ENCODE measurements at regions not wholly inside any gene's neighbourhood (a gene's known extent, or its start where the extent isn't known, plus 50 kb on each side); places are given as distances from the start of the nearest gene placed in this dataset.

DNA sequence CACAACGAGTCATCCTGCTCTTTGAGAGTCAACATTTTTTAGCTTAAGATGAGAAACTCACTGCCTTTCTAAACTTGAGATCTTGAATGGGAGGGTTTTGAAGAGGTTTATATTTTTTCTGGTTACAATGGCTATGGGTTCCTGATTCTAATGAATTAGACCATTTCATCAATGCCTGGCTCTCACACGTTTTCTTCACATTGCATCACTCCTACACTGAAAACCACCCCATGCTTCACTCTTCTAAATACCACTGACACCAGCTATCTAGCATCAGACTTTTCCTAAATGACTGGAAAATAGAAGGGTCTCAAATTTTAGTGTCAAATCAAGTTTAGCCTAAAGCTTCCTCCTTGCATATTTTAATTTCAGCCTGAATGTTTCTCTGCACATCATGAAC, 606.1 kb upstream of the USP24 start:
- peaks cover 12% of the 10 kb centered on the region for H3K27me3 ChIP-seq (ENCODE audit: insufficient read depth, low read length, poor library complexity, severe bottlenecking)
- H2AFZ ChIP-seq (ENCODE audit: low read length): no peak overlapping the region
- no peaks in the 10 kb centered on the region for H4K20me1 ChIP-seq (ENCODE audit: insufficient read depth, low read length, poor library complexity, severe bottlenecking)
- H3K36me3 ChIP-seq (ENCODE audit: insufficient read depth, low read length): no peaks in the 10 kb centered on the region
- H3K4me1 ChIP-seq (ENCODE audit: insufficient read depth, low read length, poor library complexity, severe bottlenecking): no peaks in the 10 kb centered on the region
- H3K4me3 ChIP-seq (ENCODE audit: low read length, poor library complexity, severe bottlenecking): no peak overlapping the region
- H3K9ac ChIP-seq (ENCODE audit: low read depth, low read length, poor library complexity, severe bottlenecking): no peak overlapping the region
- H3K79me2 ChIP-seq (ENCODE audit: insufficient read depth, low read length): no peaks in the 10 kb centered on the region
- TF ChIP-seq EZH2phosphoT487 (IDR thresholded peaks at IDR 0.05; ENCODE audit: borderline replicate concordance): no peak
- TF ChIP-seq, protein P1, sequence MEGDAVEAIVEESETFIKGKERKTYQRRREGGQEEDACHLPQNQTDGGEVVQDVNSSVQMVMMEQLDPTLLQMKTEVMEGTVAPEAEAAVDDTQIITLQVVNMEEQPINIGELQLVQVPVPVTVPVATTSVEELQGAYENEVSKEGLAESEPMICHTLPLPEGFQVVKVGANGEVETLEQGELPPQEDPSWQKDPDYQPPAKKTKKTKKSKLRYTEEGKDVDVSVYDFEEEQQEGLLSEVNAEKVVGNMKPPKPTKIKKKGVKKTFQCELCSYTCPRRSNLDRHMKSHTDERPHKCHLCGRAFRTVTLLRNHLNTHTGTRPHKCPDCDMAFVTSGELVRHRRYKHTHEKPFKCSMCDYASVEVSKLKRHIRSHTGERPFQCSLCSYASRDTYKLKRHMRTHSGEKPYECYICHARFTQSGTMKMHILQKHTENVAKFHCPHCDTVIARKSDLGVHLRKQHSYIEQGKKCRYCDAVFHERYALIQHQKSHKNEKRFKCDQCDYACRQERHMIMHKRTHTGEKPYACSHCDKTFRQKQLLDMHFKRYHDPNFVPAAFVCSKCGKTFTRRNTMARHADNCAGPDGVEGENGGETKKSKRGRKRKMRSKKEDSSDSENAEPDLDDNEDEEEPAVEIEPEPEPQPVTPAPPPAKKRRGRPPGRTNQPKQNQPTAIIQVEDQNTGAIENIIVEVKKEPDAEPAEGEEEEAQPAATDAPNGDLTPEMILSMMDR (conservative IDR thresholded peaks at IDR 0.05; ENCODE audit: low read length): no peak
- H3K4me2 ChIP-seq (ENCODE audit: low read depth, low read length, poor library complexity, severe bottlenecking): no peak overlapping the region
- no peaks in the 10 kb centered on the region for H3F3A ChIP-seq (ENCODE audit: low read depth)
- no peaks in the 10 kb centered on the region for H3K9me3 ChIP-seq (ENCODE audit: insufficient read depth, low read depth, low read length)
- no peaks in the 10 kb centered on the region for H3K9me2 ChIP-seq (replicated peaks; ENCODE audit: low read depth, low read length)

DNA sequence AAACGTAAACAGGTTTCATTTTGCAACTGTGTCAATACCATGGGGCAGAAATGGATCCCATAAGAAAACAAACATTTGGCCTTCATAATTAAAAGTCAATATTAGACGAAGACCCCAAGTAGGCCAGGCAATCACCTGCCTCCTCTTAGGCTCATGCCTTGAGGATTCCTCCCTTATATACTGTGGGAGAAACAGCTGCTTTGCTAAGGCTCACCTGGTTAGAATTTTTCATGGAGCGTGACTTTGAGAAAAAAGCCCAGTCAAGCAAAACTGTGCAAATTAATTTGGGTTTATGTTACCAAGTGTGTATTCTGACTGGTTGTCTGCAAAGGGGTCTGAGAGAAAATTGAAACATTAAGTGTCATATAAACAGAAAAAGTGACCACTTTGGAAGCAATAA, 605.3 kb upstream of the USP24 start:
- H3K9me3 ChIP-seq (ENCODE audit: insufficient read depth, low read depth, low read length): no peaks in the 10 kb centered on the region
- no peak overlapping the region for H3K9ac ChIP-seq (ENCODE audit: low read depth, low read length, poor library complexity, severe bottlenecking)
- no peaks in the 10 kb centered on the region for H3K4me1 ChIP-seq (ENCODE audit: insufficient read depth, low read length, poor library complexity, severe bottlenecking)
- H3K27me3 ChIP-seq (ENCODE audit: insufficient read depth, low read length, poor library complexity, severe bottlenecking): peaks cover 12% of the 10 kb centered on the region
- H3K36me3 ChIP-seq (ENCODE audit: insufficient read depth, low read length): no peaks in the 10 kb centered on the region
- H3F3A ChIP-seq (ENCODE audit: low read depth): no peaks in the 10 kb centered on the region
- TF ChIP-seq EZH2phosphoT487 (IDR thresholded peaks at IDR 0.05; ENCODE audit: borderline replicate concordance): no peak
- TF ChIP-seq, protein P1 (conservative IDR thresholded peaks at IDR 0.05; ENCODE audit: low read length): no peak
- no peaks in the 10 kb centered on the region for H3K9me2 ChIP-seq (replicated peaks; ENCODE audit: low read depth, low read length)
- no peaks in the 10 kb centered on the region for H4K20me1 ChIP-seq (ENCODE audit: insufficient read depth, low read length, poor library complexity, severe bottlenecking)
- no peak overlapping the region for H2AFZ ChIP-seq (ENCODE audit: low read length)
- no peak overlapping the region for H3K4me3 ChIP-seq (ENCODE audit: low read length, poor library complexity, severe bottlenecking)
- no peak overlapping the region for H3K4me2 ChIP-seq (ENCODE audit: low read depth, low read length, poor library complexity, severe bottlenecking)
- no peaks in the 10 kb centered on the region for H3K79me2 ChIP-seq (ENCODE audit: insufficient read depth, low read length)

DNA sequence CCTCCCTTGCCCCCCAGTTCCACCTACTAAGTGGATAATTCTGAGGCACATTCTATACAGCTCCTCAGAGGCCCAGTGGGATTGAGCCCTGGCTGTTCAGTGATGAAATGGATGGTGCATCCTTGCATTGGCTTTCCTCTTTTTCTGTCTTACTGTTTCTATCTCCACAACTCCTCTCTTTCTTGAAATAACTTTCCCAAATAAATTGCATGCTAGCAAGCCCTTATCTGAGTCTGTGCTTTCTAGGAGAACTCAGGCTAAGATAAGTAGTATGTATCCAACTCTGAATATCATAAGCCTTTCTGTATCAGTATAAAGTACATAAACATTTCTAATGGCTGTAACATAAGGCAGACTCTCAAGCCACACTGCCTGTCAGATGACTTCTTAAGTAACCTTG, 603.8 kb upstream of the USP24 start:
- Histone ChIP-seq H3K4me3 (ENCODE audit: low read length, poor library complexity, severe bottlenecking) (no peak overlapping the region), H3K79me2 (ENCODE audit: insufficient read depth, low read length) (no peaks in the 10 kb centered on the region), H3K4me1 (ENCODE audit: insufficient read depth, low read length, poor library complexity, severe bottlenecking) (no peaks in the 10 kb centered on the region), H3F3A (ENCODE audit: low read depth) (no peaks in the 10 kb centered on the region), H3K9ac (ENCODE audit: low read depth, low read length, poor library complexity, severe bottlenecking) (no peak overlapping the region), H3K9me2 (replicated peaks; ENCODE audit: low read depth, low read length) (no peaks in the 10 kb centered on the region), H3K4me2 (ENCODE audit: low read depth, low read length, poor library complexity, severe bottlenecking) (no peak overlapping the region), H4K20me1 (ENCODE audit: insufficient read depth, low read length, poor library complexity, severe bottlenecking) (no peaks in the 10 kb centered on the region), H3K9me3 (ENCODE audit: insufficient read depth, low read depth, low read length) (no peaks in the 10 kb centered on the region), H3K36me3 (ENCODE audit: insufficient read depth, low read length) (no peaks in the 10 kb centered on the region), H2AFZ (ENCODE audit: low read length) (no peak overlapping the region), H3K27me3 (ENCODE audit: insufficient read depth, low read length, poor library complexity, severe bottlenecking) (peaks cover 12% of the 10 kb centered on the region)
- no peak for TF ChIP-seq EZH2phosphoT487 (IDR thresholded peaks at IDR 0.05; ENCODE audit: borderline replicate concordance)
- TF ChIP-seq, protein P1 (conservative IDR thresholded peaks at IDR 0.05; ENCODE audit: low read length): no peak

All from Loucy (cell line).